Natural killer cell (primary cell): ENCODE measurements at regions not wholly inside any gene's neighbourhood (a gene's known extent, or its start where the extent isn't known, plus 50 kb on each side); places are given as distances from the start of the nearest gene placed in this dataset.

ENCODE experiments used
- ATAC-seq, 3 donors: fragments of 150-1000 bp in 2 of 3; fragments of 200-7000 bp in 1 of 3; cut with Tn5 transposase; 1 replicate in 1 of 3; 2 replicates in 2 of 3; pipeline ENCODE4 v1.10.0; 2021; ENCODE audit warnings: mild to moderate bottlenecking in 2 of 3, moderate library complexity in 2 of 3
- DNase-seq, 2 donors: peaks; one replicate each; pipeline versions ENCODE4 v3.0.0 to v3.0.0-alpha.2; 2013 to 2021; ENCODE audit warnings: mixed read lengths in 1 of 2
- H3K27ac ChIP-seq: one replicate; pipeline ENCODE4 v1.5.1; 2013; ENCODE audit warnings: mild to moderate bottlenecking, low read length
- H3K27me3 ChIP-seq: one replicate; pipeline ENCODE4 v1.6.1; 2013; ENCODE audit warnings: low read length; ENCODE audit not compliant: control insufficient read depth, insufficient read depth
- H3K36me3 ChIP-seq: one replicate; pipeline ENCODE4 v1.6.1; 2013; ENCODE audit warnings: low read length; ENCODE audit not compliant: control insufficient read depth, insufficient read depth
- H3K4me1 ChIP-seq: one replicate; pipeline ENCODE4 v1.6.1; 2013; ENCODE audit warnings: low read length; ENCODE audit not compliant: control insufficient read depth, insufficient read depth
- H3K4me3 ChIP-seq: one replicate; pipeline ENCODE4 v1.5.1; 2013; ENCODE audit warnings: low read length
- H3K9me3 ChIP-seq: one replicate; pipeline ENCODE4 v1.6.1; 2013; ENCODE audit warnings: low read length; ENCODE audit not compliant: control insufficient read depth, insufficient read depth
- H3K27ac Mint-ChIP-seq, 2 donors: one replicate each; pipeline ENCODE4 v1.8.0; 2022; ENCODE audit warnings: mild to moderate bottlenecking in 2 of 2, mixed read lengths in 2 of 2, moderate library complexity in 1 of 2
- H3K27me3 Mint-ChIP-seq, 2 donors: one replicate each; pipeline ENCODE4 v1.8.0; 2022; ENCODE audit warnings: low read depth in 2 of 2, mixed read lengths in 2 of 2
- H3K36me3 Mint-ChIP-seq: one replicate; pipeline ENCODE4 v1.8.0; 2022; ENCODE audit warnings: mixed read lengths
- H3K4me1 Mint-ChIP-seq, 2 donors: one replicate each; pipeline ENCODE4 v1.8.0; 2022; ENCODE audit warnings: mixed read lengths in 2 of 2
- H3K4me3 Mint-ChIP-seq: one replicate; pipeline ENCODE4 v1.8.0; 2022; ENCODE audit warnings: mild to moderate bottlenecking, moderate library complexity, mixed read lengths
- H3K9me3 Mint-ChIP-seq, 2 donors: one replicate each; pipeline ENCODE4 v1.8.0; 2022; ENCODE audit warnings: mixed read lengths in 2 of 2
- WGBS: methylation state at CpG from one replicate; pipeline ENCODE4 v1.1.7; 2013; ENCODE audit warnings: missing lambda C conversion rate; ENCODE audit not compliant: insufficient coverage; 5-methylcytosine and 5-hydroxymethylcytosine counted together
- intact Hi-C: fragments of 100-400 bp; cut with micrococcal nuclease; formaldehyde crosslinking; loops from one replicate; pipeline ENCODE4 v1.14.2; 2022
- TF ChIP-seq, protein P1 (sequence below): fragments of 200-600 bp; IDR thresholded peaks from one replicate; pipeline ENCODE4 v1.8.0; 2022; ENCODE audit warnings: antibody characterized with exemption

DNA sequence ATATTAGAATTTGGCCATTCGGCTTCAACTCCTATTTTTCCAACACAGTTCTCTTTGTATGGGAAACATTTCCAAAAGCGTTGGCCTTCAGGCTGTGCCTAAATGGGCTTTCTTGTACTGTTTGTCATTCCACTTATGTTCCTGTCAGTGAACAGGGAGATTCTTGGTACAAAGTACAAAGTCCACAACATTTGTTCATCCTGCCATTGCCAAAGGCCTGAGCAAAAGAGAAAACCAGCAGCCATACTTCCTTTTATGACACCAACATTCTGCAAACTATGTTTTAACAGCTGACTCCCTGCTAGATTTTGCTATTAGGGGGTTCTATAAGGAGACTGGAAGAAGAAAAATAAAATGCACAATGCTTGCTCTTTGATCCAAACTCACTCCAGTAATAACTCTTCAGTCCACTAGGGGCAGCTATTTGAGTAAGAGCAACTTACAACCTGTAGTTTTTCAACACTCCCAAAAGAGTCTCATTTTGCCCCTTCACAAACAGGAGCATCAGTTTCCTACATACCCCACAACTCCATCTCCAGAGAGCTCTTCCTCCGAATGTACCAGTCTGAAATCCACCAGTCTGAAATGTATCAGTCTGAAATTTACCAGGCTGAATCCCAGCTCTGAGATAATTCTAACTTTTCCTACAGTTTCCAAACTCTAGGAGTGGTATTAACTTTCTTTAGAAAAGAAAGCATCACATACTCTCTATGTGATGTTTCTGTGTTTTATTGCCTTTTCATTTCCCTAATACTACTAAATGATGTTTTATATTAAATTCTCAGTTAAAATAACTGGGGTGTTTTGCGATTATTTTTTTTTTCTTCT is 693.8 kb downstream of the DNAH5 start:
- DNase-seq (no peak), ATAC-seq (no peak)
- Mint-ChIP-seq H3K4me3 (no peak overlapping the region), H3K4me1 (no peaks in the 10 kb centered on the region), H3K27ac (no peak overlapping the region), H3K36me3 (no peaks in the 10 kb centered on the region), H3K9me3 (peaks cover 0 to 5% of the 10 kb centered on the region in 2 donors), H3K27me3 (no peaks in the 10 kb centered on the region)
- Histone ChIP-seq H3K27ac (no peak overlapping the region), H3K9me3 (no peaks in the 10 kb centered on the region), H3K4me3 (no peak overlapping the region), H3K36me3 (no peaks in the 10 kb centered on the region), H3K4me1 (no peaks in the 10 kb centered on the region), H3K27me3 (no peaks in the 10 kb centered on the region)
- TF ChIP-seq, protein P1, sequence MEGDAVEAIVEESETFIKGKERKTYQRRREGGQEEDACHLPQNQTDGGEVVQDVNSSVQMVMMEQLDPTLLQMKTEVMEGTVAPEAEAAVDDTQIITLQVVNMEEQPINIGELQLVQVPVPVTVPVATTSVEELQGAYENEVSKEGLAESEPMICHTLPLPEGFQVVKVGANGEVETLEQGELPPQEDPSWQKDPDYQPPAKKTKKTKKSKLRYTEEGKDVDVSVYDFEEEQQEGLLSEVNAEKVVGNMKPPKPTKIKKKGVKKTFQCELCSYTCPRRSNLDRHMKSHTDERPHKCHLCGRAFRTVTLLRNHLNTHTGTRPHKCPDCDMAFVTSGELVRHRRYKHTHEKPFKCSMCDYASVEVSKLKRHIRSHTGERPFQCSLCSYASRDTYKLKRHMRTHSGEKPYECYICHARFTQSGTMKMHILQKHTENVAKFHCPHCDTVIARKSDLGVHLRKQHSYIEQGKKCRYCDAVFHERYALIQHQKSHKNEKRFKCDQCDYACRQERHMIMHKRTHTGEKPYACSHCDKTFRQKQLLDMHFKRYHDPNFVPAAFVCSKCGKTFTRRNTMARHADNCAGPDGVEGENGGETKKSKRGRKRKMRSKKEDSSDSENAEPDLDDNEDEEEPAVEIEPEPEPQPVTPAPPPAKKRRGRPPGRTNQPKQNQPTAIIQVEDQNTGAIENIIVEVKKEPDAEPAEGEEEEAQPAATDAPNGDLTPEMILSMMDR: no peak
- intact Hi-C loops: no loop called here
- 89% methylated on average over 3 of the region's 4 CpGs for WGBS

DNA sequence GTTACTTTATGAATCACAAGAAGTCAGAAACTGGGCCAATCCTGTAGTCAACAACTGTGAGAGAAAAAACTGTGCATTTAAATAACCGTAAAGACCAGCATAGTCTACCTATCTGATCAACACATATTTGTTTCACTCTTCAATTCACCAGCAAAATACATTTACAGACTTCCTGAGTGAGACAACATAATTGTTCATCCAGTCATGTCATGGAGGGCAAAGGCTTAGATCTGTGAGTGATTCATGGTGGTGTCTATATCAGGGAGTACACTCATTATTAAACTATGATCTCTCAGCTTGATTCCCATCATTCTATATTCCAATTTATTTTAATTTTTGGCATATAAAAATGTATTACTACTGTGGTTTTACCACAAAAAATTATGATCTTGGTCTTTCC is 694.6 kb downstream of the DNAH5 start:
- Histone ChIP-seq H3K9me3 (no peaks in the 10 kb centered on the region), H3K27ac (no peak overlapping the region), H3K36me3 (no peaks in the 10 kb centered on the region), H3K4me1 (no peaks in the 10 kb centered on the region), H3K27me3 (no peaks in the 10 kb centered on the region), H3K4me3 (no peak overlapping the region)
- DNase-seq (no peak), ATAC-seq (no peak)
- WGBS: 100% methylated on average over 1 of the region's 1 CpG
- Mint-ChIP-seq H3K36me3 (no peaks in the 10 kb centered on the region), H3K27me3 (no peaks in the 10 kb centered on the region), H3K4me1 (no peaks in the 10 kb centered on the region), H3K27ac (no peak overlapping the region), H3K4me3 (no peak overlapping the region), H3K9me3 (peaks cover 0 to 5% of the 10 kb centered on the region in 2 donors)
- intact Hi-C loops: no loop called here
- TF ChIP-seq, protein P1: no peak

DNA sequence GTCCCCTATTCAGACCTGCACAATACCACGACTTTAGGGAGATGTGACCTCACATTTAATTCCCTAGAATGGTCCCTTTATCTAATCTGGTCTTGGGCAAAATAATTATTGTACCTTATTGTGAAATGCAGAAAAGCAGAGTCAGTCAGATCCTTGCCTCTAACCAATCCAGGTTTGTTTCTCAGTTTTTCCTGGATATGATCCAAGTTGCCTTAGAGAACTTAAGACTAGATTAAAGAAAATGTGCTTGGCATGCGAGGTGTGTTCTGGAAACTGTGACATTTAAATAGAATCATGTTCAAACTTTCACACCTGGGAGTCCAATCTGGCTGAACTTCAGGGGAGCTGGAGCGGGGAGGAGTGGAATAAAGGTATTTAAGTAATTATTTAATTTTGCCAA is 696.2 kb downstream of the DNAH5 start:
- H3K27me3 Mint-ChIP-seq: no peaks in the 10 kb centered on the region
- H3K4me3 ChIP-seq: no peak overlapping the region
- no peak overlapping the region for H3K4me3 Mint-ChIP-seq
- no peak overlapping the region for H3K27ac Mint-ChIP-seq
- no peak overlapping the region for H3K27ac ChIP-seq
- DNase-seq (no peak), ATAC-seq (no peak)
- H3K27me3 ChIP-seq: no peaks in the 10 kb centered on the region
- peaks cover 0 to 2% of the 10 kb centered on the region in 2 donors for H3K9me3 Mint-ChIP-seq
- no peaks in the 10 kb centered on the region for H3K36me3 ChIP-seq
- WGBS: 71% methylated on average over 3 of the region's 3 CpGs
- no peaks in the 10 kb centered on the region for H3K4me1 ChIP-seq
- H3K4me1 Mint-ChIP-seq: no peaks in the 10 kb centered on the region
- H3K9me3 ChIP-seq: peaks cover 4% of the 10 kb centered on the region
- no peaks in the 10 kb centered on the region for H3K36me3 Mint-ChIP-seq
- TF ChIP-seq, protein P1: no peak
- intact Hi-C loops: no loop called here

DNA sequence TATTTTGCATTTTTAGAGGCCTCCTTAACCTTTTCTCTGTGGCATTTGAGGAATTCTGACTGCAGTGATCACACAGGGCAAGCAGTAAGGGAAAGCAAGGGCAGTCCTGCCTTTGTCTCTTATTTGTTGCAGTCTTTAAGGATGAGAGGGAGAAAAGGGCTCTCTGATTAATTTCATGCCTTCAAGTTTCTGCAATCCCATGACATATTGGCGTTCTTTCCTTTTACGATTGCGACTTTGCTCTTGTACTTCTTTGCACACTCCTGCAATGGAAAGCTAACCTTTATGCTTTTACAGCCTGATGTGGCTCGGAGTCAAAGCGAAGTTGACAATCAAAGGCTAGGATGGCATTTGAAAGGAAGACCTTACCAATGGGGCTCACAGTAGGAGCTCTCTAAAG is 698.4 kb downstream of the DNAH5 start:
- H3K27ac ChIP-seq: no peak overlapping the region
- H3K4me1 Mint-ChIP-seq: no peaks in the 10 kb centered on the region
- no peaks in the 10 kb centered on the region for H3K36me3 Mint-ChIP-seq
- H3K9me3 ChIP-seq: peaks cover 4% of the 10 kb centered on the region
- ATAC-seq: no peak
- H3K4me3 ChIP-seq: no peak overlapping the region
- peaks cover 0 to 2% of the 10 kb centered on the region in 2 donors for H3K9me3 Mint-ChIP-seq
- no peaks in the 10 kb centered on the region for H3K36me3 ChIP-seq
- TF ChIP-seq, protein P1: no peak
- no peak overlapping the region for H3K27ac Mint-ChIP-seq
- WGBS: 88% methylated on average over 5 of the region's 5 CpGs
- H3K27me3 ChIP-seq: no peaks in the 10 kb centered on the region
- H3K4me1 ChIP-seq: no peaks in the 10 kb centered on the region
- intact Hi-C loops: no loop called here
- no peak overlapping the region for H3K4me3 Mint-ChIP-seq
- H3K27me3 Mint-ChIP-seq: no peaks in the 10 kb centered on the region
- no peak for DNase-seq
